HepG2 (cell line): ENCODE measurements at regions not wholly inside any gene's neighbourhood (a gene's known extent, or its start where the extent isn't known, plus 50 kb on each side); places are given as distances from the start of the nearest gene placed in this dataset.

Source experiments
- ATAC-seq: fragments of 200-7000 bp; cut with Tn5 transposase; 3 replicates; pipeline ENCODE4 v1.9.1; 2020; ENCODE audit warnings: mild to moderate bottlenecking, moderate library complexity
- BruUV-seq: library from RNA; stranded (reverse); fragments of 400-500 nt; replicated peaks from 2 replicates; lab custom pipeline; 2021; lab: Mats Ljungman, UMichigan
- CTCF ChIA-PET: fragments of 300-600 bp; formaldehyde crosslinking; extraction: SDS; loops from one replicate; lab custom pipeline; 2021; ENCODE audit warnings: low total read pairs, inconsistent platforms, low intra/inter-chr PET ratio; lab: Yijun Ruan, JAX
- POLR2A ChIA-PET: fragments of 350-600 bp; sonication (Branson Sonifier 250); formaldehyde crosslinking; loops from one replicate; lab custom pipeline; 2020; ENCODE audit warnings: antibody characterized with exemption, inconsistent platforms; lab: Yijun Ruan, JAX
- DNase-seq: peaks from one replicate; pipeline ENCODE4 v3.0.0-alpha.2; 2015; ENCODE audit warnings: low spot score
- FAIRE-seq: peaks from 3 replicates; lab custom pipeline; 2011; peaks lifted over from hg19 to GRCh38; lab: Jason Lieb, UNC
- H2AFZ ChIP-seq: one replicate; pipeline ENCODE4 v1.6.1; 2011; ENCODE audit warnings: low read length, inconsistent platforms
- H3K27ac ChIP-seq: fragments of 300-600 bp; 3 replicates; pipeline ENCODE4 v1.8.0; 2011; ENCODE audit warnings: mixed run types, mild to moderate bottlenecking, mixed read lengths, low read length, inconsistent platforms; ENCODE audit not compliant: insufficient read depth; ENCODE audit errors: extremely low read length
- H3K27me3 ChIP-seq, 2 experiments: fragments of 200-600 bp in 1 of 2; 2 replicates in 1 of 2; 3 replicates in 1 of 2; pipeline versions ENCODE4 v1.6.0 to v1.8.0; 2011; ENCODE audit warnings: low read length in 2 of 2, mild to moderate bottlenecking in 2 of 2, moderate library complexity in 2 of 2, inconsistent platforms in 1 of 2; ENCODE audit not compliant: insufficient read depth in 2 of 2, control insufficient read depth in 1 of 2
- H3K36me3 ChIP-seq, 2 experiments: fragments of 200-600 bp in 1 of 2; replicated peaks in 1 of 2; 2 replicates in 1 of 2; 3 replicates in 1 of 2; pipeline versions ENCODE4 v1.5.1 to v1.8.0; 2011; ENCODE audit warnings: low read length in 2 of 2, inconsistent platforms in 1 of 2; ENCODE audit not compliant: insufficient read depth in 2 of 2, control insufficient read depth in 1 of 2
- H3K4me1 ChIP-seq: 2 replicates; pipeline ENCODE4 v1.5.1; 2012; ENCODE audit warnings: low read length, inconsistent platforms; ENCODE audit not compliant: insufficient read depth
- H3K4me2 ChIP-seq: 2 replicates; pipeline ENCODE4 v1.6.0; 2011; ENCODE audit warnings: low read depth, low read length, inconsistent platforms
- H3K4me3 ChIP-seq, 3 experiments: fragments of 200-600 bp in 1 of 3; sonication (generic), shearing (Covaris generic) in 1 of 3; replicated peaks in 1 of 3; 2 replicates each; pipeline ENCODE4 v1.5.1; 2011 to 2016; ENCODE audit warnings: low read length in 3 of 3, inconsistent platforms in 2 of 3, low read depth in 2 of 3, mild to moderate bottlenecking in 2 of 3, control low read depth in 1 of 3, mixed read lengths in 1 of 3; ENCODE audit not compliant: insufficient read depth in 1 of 3
- H3K79me2 ChIP-seq: one replicate; pipeline ENCODE4 v1.6.1; 2011; ENCODE audit warnings: low read length, inconsistent platforms; ENCODE audit not compliant: insufficient read depth
- H3K9ac ChIP-seq: 2 replicates; pipeline ENCODE4 v1.6.0; 2011; ENCODE audit warnings: mild to moderate bottlenecking, low read depth, low read length, inconsistent platforms; ENCODE audit not compliant: insufficient read depth
- H3K9me3 ChIP-seq: 2 replicates; pipeline ENCODE4 v1.5.1; 2012; ENCODE audit warnings: mild to moderate bottlenecking, low read length
- H4K20me1 ChIP-seq: 2 replicates; pipeline ENCODE4 v1.6.0; 2011; ENCODE audit warnings: inconsistent platforms, mild to moderate bottlenecking, low read length, moderate library complexity; ENCODE audit not compliant: insufficient read depth
- HCFC1 ChIP-seq: fragments of 150-350 bp; IDR thresholded peaks from 2 replicates; pipeline ENCODE4 v1.6.1; 2014; ENCODE audit warnings: low read depth, low read length
- KDM2A ChIP-seq: sonication (generic); formaldehyde crosslinking; IDR thresholded peaks from 2 replicates; pipeline ENCODE4 v1.4.0; 2020; ENCODE audit warnings: low read depth, missing genetic modification reagents, borderline replicate concordance
- MTA3 ChIP-seq: sonication (generic); formaldehyde crosslinking; IDR thresholded peaks from 2 replicates; pipeline ENCODE4 v1.4.0; 2020; ENCODE audit warnings: missing genetic modification reagents
- PCBP2 ChIP-seq: fragments of 200-400 bp; formaldehyde crosslinking; optimal IDR thresholded peaks from 2 replicates; pipeline ENCODE3; 2018; ENCODE audit warnings: low read length, low read depth; ENCODE audit not compliant: poor library complexity, severe bottlenecking
- SMAD1 ChIP-seq: sonication (generic); formaldehyde crosslinking; IDR thresholded peaks from 2 replicates; pipeline ENCODE4 v1.4.0; 2020; ENCODE audit warnings: missing genetic modification reagents, low read depth, mild to moderate bottlenecking, borderline replicate concordance
- TMF1 ChIP-seq: sonication (generic); formaldehyde crosslinking; IDR thresholded peaks from 2 replicates; pipeline ENCODE4 v1.8.1; 2022; ENCODE audit warnings: low read depth, missing genetic modification reagents
- U2AF2 ChIP-seq: fragments of 200-400 bp; formaldehyde crosslinking; IDR thresholded peaks from 2 replicates; pipeline ENCODE4 v1.6.1; 2017; ENCODE audit warnings: low read depth, mild to moderate bottlenecking, low read length
- ZMYM3 ChIP-seq: sonication (generic); formaldehyde crosslinking; IDR thresholded peaks from 2 replicates; pipeline ENCODE4 v1.5.1; 2020; ENCODE audit warnings: mild to moderate bottlenecking, missing genetic modification reagents
- ZNF253 ChIP-seq: sonication (generic); formaldehyde crosslinking; IDR thresholded peaks from 2 replicates; pipeline ENCODE4 v1.8.0; 2022; ENCODE audit warnings: mild to moderate bottlenecking, missing genetic modification reagents, borderline replicate concordance
- ZNF576 ChIP-seq: sonication (generic); formaldehyde crosslinking; IDR thresholded peaks from 2 replicates; pipeline ENCODE4 v1.4.0; 2020; ENCODE audit warnings: mild to moderate bottlenecking, missing genetic modification reagents
- ZNF615 ChIP-seq: sonication (generic); formaldehyde crosslinking; IDR thresholded peaks from 2 replicates; pipeline ENCODE4 v1.5.0; 2020; ENCODE audit warnings: mild to moderate bottlenecking, missing genetic modification reagents, borderline replicate concordance
- ZNF660 ChIP-seq: sonication (generic); formaldehyde crosslinking; IDR thresholded peaks from 2 replicates; pipeline ENCODE4 v1.5.1; 2020; ENCODE audit warnings: mild to moderate bottlenecking, low read depth, missing genetic modification reagents, borderline replicate concordance
- ZSCAN5A ChIP-seq: sonication (generic); formaldehyde crosslinking; IDR thresholded peaks from 2 replicates; pipeline ENCODE4 v1.8.0; 2022; ENCODE audit warnings: mild to moderate bottlenecking, missing genetic modification reagents, borderline replicate concordance
- WGBS: methylation state at CpG from one replicate; pipeline ENCODE4 v1.1.6; 2017; ENCODE audit warnings: low lambda C conversion rate; 5-methylcytosine and 5-hydroxymethylcytosine counted together
- in situ Hi-C: cut with HindIII; loops from 2 replicates; pipeline ENCODE4 v1.10.0; 2017; ENCODE audit warnings: low pct_unique_long_range_greater_than_20kb; ENCODE audit not compliant: extremely low pct_ligation_motif_present
- intact Hi-C: fragments of 100-400 bp; cut with micrococcal nuclease; formaldehyde crosslinking; loops from one replicate; pipeline ENCODE4 v1.10.0; 2022; ENCODE audit not compliant: unreplicated experiment
- TF ChIP-seq, protein P1 (sequence below): sonication (generic); formaldehyde crosslinking; IDR thresholded peaks from 2 replicates; pipeline ENCODE4 v1.5.0; 2020; ENCODE audit warnings: mild to moderate bottlenecking, missing genetic modification reagents, borderline replicate concordance

DNA sequence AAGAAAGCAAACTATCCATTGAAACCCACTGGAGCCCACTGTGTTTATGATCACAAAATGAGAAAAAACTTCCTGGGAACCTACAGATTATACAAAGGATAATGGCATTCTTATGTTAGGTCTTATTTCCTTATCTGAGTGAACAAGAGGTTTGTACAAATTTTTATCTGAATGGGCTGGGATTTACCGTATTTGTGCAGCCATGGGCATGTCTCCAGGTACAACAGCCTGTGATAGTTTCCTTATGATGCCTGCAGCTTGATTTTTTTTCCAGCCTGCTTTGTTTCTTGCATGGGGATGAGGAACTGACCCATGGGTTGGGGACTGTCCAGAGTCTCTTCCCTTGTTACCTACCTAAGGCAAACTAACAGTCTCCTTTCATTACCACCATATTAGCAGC lies 244.0 kb upstream of the RBMY1B start:
- FAIRE-seq (no peak), DNase-seq (no peak), ATAC-seq (no peak)
- Histone ChIP-seq H3K36me3 (no peaks in the 10 kb centered on the region), H3K4me2 (no peak overlapping the region), H4K20me1 (no peaks in the 10 kb centered on the region), H3K79me2 (no peaks in the 10 kb centered on the region), H3K27me3 (no peaks in the 10 kb centered on the region), H3K27ac (no peak overlapping the region), H3K9ac (no peak overlapping the region), H3K4me3 (no peak overlapping the region), H3K4me1 (no peaks in the 10 kb centered on the region), H3K9me3 (peaks cover 38% of the 10 kb centered on the region), H2AFZ (no peak overlapping the region)
- 0% methylated on average over 1 of the region's 1 CpG for WGBS
- no peak for TF ChIP-seq U2AF2
- TF ChIP-seq HCFC1: no peak
- TF ChIP-seq MTA3 (CRISPR knock-in tag): no peak
- TF ChIP-seq KDM2A (CRISPR knock-in tag): no peak
- no peak for TF ChIP-seq ZNF253
- no peak for TF ChIP-seq ZNF660 (CRISPR knock-in tag)
- TF ChIP-seq ZNF576: no peak
- no peak for TF ChIP-seq PCBP2
- TF ChIP-seq ZMYM3 (CRISPR knock-in tag): no peak
- TF ChIP-seq SMAD1 (CRISPR knock-in tag): no peak
- no peak for TF ChIP-seq TMF1
- no peak for TF ChIP-seq ZNF615 (CRISPR knock-in tag)
- TF ChIP-seq, protein P1, sequence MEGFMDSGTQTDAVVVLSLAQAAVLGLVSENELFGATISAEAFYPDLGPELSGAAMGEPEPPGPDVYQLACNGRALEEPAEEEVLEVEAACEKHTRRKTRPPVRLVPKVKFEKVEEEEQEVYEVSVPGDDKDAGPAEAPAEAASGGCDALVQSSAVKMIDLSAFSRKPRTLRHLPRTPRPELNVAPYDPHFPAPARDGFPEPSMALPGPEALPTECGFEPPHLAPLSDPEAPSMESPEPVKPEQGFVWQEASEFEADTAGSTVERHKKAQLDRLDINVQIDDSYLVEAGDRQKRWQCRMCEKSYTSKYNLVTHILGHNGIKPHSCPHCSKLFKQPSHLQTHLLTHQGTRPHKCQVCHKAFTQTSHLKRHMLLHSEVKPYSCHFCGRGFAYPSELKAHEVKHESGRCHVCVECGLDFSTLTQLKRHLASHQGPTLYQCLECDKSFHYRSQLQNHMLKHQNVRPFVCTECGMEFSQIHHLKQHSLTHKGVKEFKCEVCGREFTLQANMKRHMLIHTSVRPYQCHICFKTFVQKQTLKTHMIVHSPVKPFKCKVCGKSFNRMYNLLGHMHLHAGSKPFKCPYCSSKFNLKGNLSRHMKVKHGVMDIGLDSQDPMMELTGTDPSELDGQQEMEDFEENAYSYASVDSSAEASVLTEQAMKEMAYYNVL (CRISPR knock-in tag): no peak
- TF ChIP-seq ZSCAN5A (CRISPR knock-in tag): no peak
- ChIA-PET CTCF (no interaction called here), POLR2A (no interaction called here)
- intact Hi-C loops (no loop called here), in situ Hi-C loops (no loop called here)
- BruUV-seq: no TSS peak
